Stomach (tissue), 4 donors: ENCODE measurements at regions not wholly inside any gene's neighbourhood (a gene's known extent, or its start where the extent isn't known, plus 50 kb on each side); places are given as distances from the start of the nearest gene placed in this dataset.

ENCODE experiments used
- EP300 ChIP-seq: sonication (generic); formaldehyde crosslinking; IDR thresholded peaks from one replicate; pipeline ENCODE4 v1.6.1; 2017; ENCODE audit warnings: antibody characterized with exemption
- POLR2A ChIP-seq, 4 donors: fragments of 450-650 bp; IDR thresholded peaks; one replicate each; pipeline ENCODE4 v1.6.1; 2016; ENCODE audit warnings: antibody characterized with exemption in 4 of 4, control low read depth in 2 of 4, mild to moderate bottlenecking in 1 of 4, moderate library complexity in 1 of 4
- POLR2AphosphoS5 ChIP-seq, 3 donors: sonication (generic); formaldehyde crosslinking; IDR thresholded peaks; one replicate each; pipeline ENCODE4 v1.6.1; 2016; ENCODE audit warnings: antibody characterized with exemption in 3 of 3
- TF ChIP-seq, protein P1 (sequence below), 7 experiments: fragments of 450-650 bp in 4 of 7; fragments of 200-600 bp in 3 of 7; sonication (generic) in 3 of 7; IDR thresholded peaks; one replicate each; pipeline ENCODE4 v1.5.1; 2016 to 2019; ENCODE audit warnings: antibody characterized with exemption in 7 of 7, control low read depth in 2 of 7, mild to moderate bottlenecking in 1 of 7

DNA sequence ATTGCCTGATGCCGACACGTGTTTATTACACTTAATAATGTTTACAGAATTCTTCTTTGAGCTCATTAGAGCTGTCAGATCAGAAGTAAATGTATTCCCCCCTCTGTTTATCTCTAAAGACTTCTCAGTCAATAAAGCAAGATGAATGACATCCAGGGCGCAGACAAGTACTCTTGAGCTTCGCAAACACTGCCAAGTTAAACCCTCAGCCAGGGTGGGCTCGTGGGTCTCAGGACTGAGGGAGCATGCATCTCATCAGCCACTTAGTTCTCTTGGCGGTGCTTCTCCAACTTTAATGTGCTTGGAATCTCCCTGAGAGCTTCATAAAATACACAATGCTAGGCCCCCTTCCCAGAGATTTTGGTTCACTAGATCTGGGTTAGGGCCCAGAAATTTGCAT, 333.9 kb upstream of the THRB start:
- TF ChIP-seq, protein P1, sequence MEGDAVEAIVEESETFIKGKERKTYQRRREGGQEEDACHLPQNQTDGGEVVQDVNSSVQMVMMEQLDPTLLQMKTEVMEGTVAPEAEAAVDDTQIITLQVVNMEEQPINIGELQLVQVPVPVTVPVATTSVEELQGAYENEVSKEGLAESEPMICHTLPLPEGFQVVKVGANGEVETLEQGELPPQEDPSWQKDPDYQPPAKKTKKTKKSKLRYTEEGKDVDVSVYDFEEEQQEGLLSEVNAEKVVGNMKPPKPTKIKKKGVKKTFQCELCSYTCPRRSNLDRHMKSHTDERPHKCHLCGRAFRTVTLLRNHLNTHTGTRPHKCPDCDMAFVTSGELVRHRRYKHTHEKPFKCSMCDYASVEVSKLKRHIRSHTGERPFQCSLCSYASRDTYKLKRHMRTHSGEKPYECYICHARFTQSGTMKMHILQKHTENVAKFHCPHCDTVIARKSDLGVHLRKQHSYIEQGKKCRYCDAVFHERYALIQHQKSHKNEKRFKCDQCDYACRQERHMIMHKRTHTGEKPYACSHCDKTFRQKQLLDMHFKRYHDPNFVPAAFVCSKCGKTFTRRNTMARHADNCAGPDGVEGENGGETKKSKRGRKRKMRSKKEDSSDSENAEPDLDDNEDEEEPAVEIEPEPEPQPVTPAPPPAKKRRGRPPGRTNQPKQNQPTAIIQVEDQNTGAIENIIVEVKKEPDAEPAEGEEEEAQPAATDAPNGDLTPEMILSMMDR (IDR thresholded peaks at IDR 0.05): no peak
- no peak for TF ChIP-seq POLR2A (IDR thresholded peaks at IDR 0.05)
- TF ChIP-seq EP300: no peak
- TF ChIP-seq POLR2AphosphoS5 (IDR thresholded peaks at IDR 0.05): no peak
